SK-N-SH (cell line): ENCODE measurements at regions not wholly inside any gene's neighbourhood (a gene's known extent, or its start where the extent isn't known, plus 50 kb on each side); places are given as distances from the start of the nearest gene placed in this dataset.

ENCODE experiments used
- CTCF ChIA-PET: fragments of 300-600, 350-600 bp; formaldehyde crosslinking; extraction: SDS; loops from one replicate; lab custom pipeline; 2021; lab: Yijun Ruan, JAX
- POLR2A ChIA-PET: fragments of 350-600 bp; sonication (Branson Sonifier 250); formaldehyde crosslinking; extraction: SDS; loops from one replicate; lab custom pipeline; 2020; ENCODE audit warnings: antibody characterized with exemption, inconsistent platforms; lab: Yijun Ruan, JAX
- DNase-seq: peaks from one replicate; pipeline ENCODE4 v3.0.0; 2012
- H2AFZ ChIP-seq: fragments of 200-600 bp; sonication (generic); 2 replicates; pipeline ENCODE4 v1.8.1; 2016; ENCODE audit warnings: antibody characterized with exemption, mild to moderate bottlenecking, low read depth
- H3F3A ChIP-seq: fragments of 200-600 bp; sonication (generic); replicated peaks from 2 replicates; pipeline ENCODE3; 2016; ENCODE audit warnings: antibody characterized with exemption, mild to moderate bottlenecking; ENCODE audit not compliant: insufficient read depth
- H3K27ac ChIP-seq, 2 experiments: fragments of 200-500 bp in 1 of 2; fragments of 200-600 bp in 1 of 2; sonication (Bioruptor generic) in 1 of 2; sonication (generic), shearing (Covaris generic) in 1 of 2; 2 replicates each; pipeline versions ENCODE4 v1.5.1 to v1.6.1; 2014 to 2016; ENCODE audit warnings: low read depth in 2 of 2, inconsistent platforms in 1 of 2, low read length in 1 of 2, mild to moderate bottlenecking in 1 of 2, mixed read lengths in 1 of 2
- H3K27me3 ChIP-seq: fragments of 200-600 bp; sonication (generic), shearing (Covaris generic); 2 replicates; pipeline ENCODE4 v1.6.1; 2016; ENCODE audit warnings: mixed run types; ENCODE audit not compliant: insufficient read depth
- H3K36me3 ChIP-seq, 2 experiments: fragments of 200-500 bp in 1 of 2; fragments of 200-600 bp in 1 of 2; sonication (Bioruptor generic) in 1 of 2; sonication (generic) in 1 of 2; replicated peaks in 1 of 2; 2 replicates each; pipeline versions ENCODE3 to v1.5.1; 2014 to 2016; ENCODE audit warnings: low read length in 1 of 2, mild to moderate bottlenecking in 1 of 2; ENCODE audit not compliant: insufficient read depth in 2 of 2, control insufficient read depth in 1 of 2
- H3K4me1 ChIP-seq, 2 experiments: fragments of 200-500 bp in 1 of 2; fragments of 200-600 bp in 1 of 2; sonication (Bioruptor generic) in 1 of 2; sonication (generic), shearing (Covaris generic) in 1 of 2; 2 replicates each; pipeline versions ENCODE4 v1.5.1 to v1.6.1; 2014 to 2016; ENCODE audit warnings: low read depth in 1 of 2, low read length in 1 of 2, mixed run types in 1 of 2; ENCODE audit not compliant: insufficient read depth in 2 of 2, control insufficient read depth in 1 of 2
- H3K4me2 ChIP-seq: fragments of 200-600 bp; sonication (generic), shearing (Covaris generic); 2 replicates; pipeline ENCODE4 v1.6.1; 2017; ENCODE audit warnings: mixed run types
- H3K4me3 ChIP-seq, 2 experiments: fragments of 200-500 bp in 1 of 2; fragments of 200-600 bp in 1 of 2; sonication (Bioruptor generic) in 1 of 2; sonication (generic), shearing (Covaris generic) in 1 of 2; 2 replicates each; pipeline versions ENCODE4 v1.5.1 to v1.8.1; 2014 to 2016; ENCODE audit warnings: low read depth in 2 of 2, inconsistent platforms in 1 of 2, low read length in 1 of 2, mild to moderate bottlenecking in 1 of 2, mixed read lengths in 1 of 2, moderate library complexity in 1 of 2
- H3K79me2 ChIP-seq: fragments of 200-600 bp; sonication (generic); 2 replicates; pipeline ENCODE4 v1.8.1; 2017; ENCODE audit warnings: mild to moderate bottlenecking; ENCODE audit not compliant: insufficient read depth
- H3K9ac ChIP-seq: fragments of 200-600 bp; sonication (generic); 2 replicates; pipeline ENCODE4 v1.6.1; 2017; ENCODE audit warnings: mixed run types
- H3K9me2 ChIP-seq: fragments of 200-600 bp; sonication (generic); 2 replicates; pipeline ENCODE4 v1.6.1; 2017; ENCODE audit warnings: mixed run types
- H3K9me3 ChIP-seq: fragments of 200-600 bp; sonication (generic); 2 replicates; pipeline ENCODE4 v1.6.1; 2017; ENCODE audit warnings: mixed run types, mild to moderate bottlenecking, moderate library complexity
- H4K20me1 ChIP-seq: fragments of 200-600 bp; sonication (generic); 2 replicates; pipeline ENCODE4 v1.6.1; 2017; ENCODE audit warnings: mild to moderate bottlenecking, mixed run types; ENCODE audit not compliant: insufficient read depth
- CTCF ChIP-seq: fragments of 200-600 bp; sonication (generic); IDR thresholded peaks from 2 replicates; pipeline ENCODE4 v1.6.1; 2017; ENCODE audit warnings: antibody characterized with exemption, mild to moderate bottlenecking, moderate library complexity
- ELF1 ChIP-seq: IDR thresholded peaks from 2 replicates; pipeline ENCODE4 v1.4.0; 2012
- EZH2phosphoT487 ChIP-seq: fragments of 200-600 bp; sonication (generic); IDR thresholded peaks from 2 replicates; pipeline ENCODE4 v1.6.1; 2017; ENCODE audit warnings: low read depth, mixed run types, mild to moderate bottlenecking, antibody characterized with exemption, moderate library complexity, borderline replicate concordance
- FOSL2 ChIP-seq: IDR thresholded peaks from 2 replicates; pipeline ENCODE4 v1.4.0; 2012; ENCODE audit warnings: low read depth, mild to moderate bottlenecking, moderate library complexity, borderline replicate concordance
- FOXJ3 ChIP-seq: sonication (generic); formaldehyde crosslinking; IDR thresholded peaks from 2 replicates; pipeline ENCODE4 v1.5.1; 2020; ENCODE audit warnings: mild to moderate bottlenecking, missing genetic modification reagents
- FOXM1 ChIP-seq: IDR thresholded peaks from 2 replicates; pipeline ENCODE4 v1.4.0; 2012; ENCODE audit warnings: low read depth, mild to moderate bottlenecking
- GABPA ChIP-seq: IDR thresholded peaks from 2 replicates; pipeline ENCODE4 v1.4.0; 2012; ENCODE audit warnings: low read depth, mild to moderate bottlenecking
- GATA2 ChIP-seq: sonication (generic); formaldehyde crosslinking; IDR thresholded peaks from 2 replicates; pipeline ENCODE4 v1.5.0; 2020; ENCODE audit warnings: mild to moderate bottlenecking, missing genetic modification reagents
- MEF2A ChIP-seq: IDR thresholded peaks from 2 replicates; pipeline ENCODE4 v1.4.0; 2012; ENCODE audit warnings: low read depth, borderline replicate concordance
- MXI1 ChIP-seq: IDR thresholded peaks from 2 replicates; pipeline ENCODE4 v1.6.1; 2012; ENCODE audit warnings: mild to moderate bottlenecking, low read depth, low read length, improper control_type of control experiment
- NFIC ChIP-seq: IDR thresholded peaks from 2 replicates; pipeline ENCODE4 v1.4.0; 2012; ENCODE audit warnings: borderline replicate concordance
- PBX3 ChIP-seq: IDR thresholded peaks from 2 replicates; pipeline ENCODE4; 2012
- POLR2AphosphoS5 ChIP-seq: IDR thresholded peaks from 2 replicates; pipeline ENCODE4 v1.6.1; 2012; ENCODE audit warnings: low read depth, low read length
- RAD21 ChIP-seq: IDR thresholded peaks from 2 replicates; pipeline ENCODE4 v1.6.1; 2012; ENCODE audit warnings: mild to moderate bottlenecking, low read length
- RFX5 ChIP-seq: IDR thresholded peaks from 2 replicates; pipeline ENCODE4 v1.6.1; 2012; ENCODE audit warnings: mild to moderate bottlenecking, improper control_type of control experiment, low read length
- SIN3A ChIP-seq: IDR thresholded peaks from 2 replicates; pipeline ENCODE4 v1.6.1; 2012; ENCODE audit warnings: low read depth, mild to moderate bottlenecking, low read length, moderate library complexity, borderline replicate concordance
- SMC3 ChIP-seq: IDR thresholded peaks from 2 replicates; pipeline ENCODE4 v1.6.1; 2012; ENCODE audit warnings: low read depth, low read length, improper control_type of control experiment
- TAF1 ChIP-seq: IDR thresholded peaks from 2 replicates; pipeline ENCODE4 v1.6.1; 2012; ENCODE audit warnings: low read depth, mild to moderate bottlenecking, low read length, moderate library complexity, borderline replicate concordance
- TCF12 ChIP-seq: IDR thresholded peaks from 2 replicates; pipeline ENCODE4 v1.4.0; 2012
- USF1 ChIP-seq: IDR thresholded peaks from 2 replicates; pipeline ENCODE4 v1.4.0; 2012; ENCODE audit warnings: low read depth, borderline replicate concordance
- USF2 ChIP-seq: fragments of 150-350 bp; IDR thresholded peaks from 2 replicates; pipeline ENCODE4 v1.6.1; 2017; ENCODE audit warnings: antibody characterized with exemption, low read length, low read depth, borderline replicate concordance
- YY1 ChIP-seq: IDR thresholded peaks from 2 replicates; pipeline ENCODE4 v1.4.0; 2012; ENCODE audit warnings: low read depth, mild to moderate bottlenecking
- ZBTB33 ChIP-seq: IDR thresholded peaks from 2 replicates; pipeline ENCODE4 v1.4.0; 2012; ENCODE audit warnings: low read depth, borderline replicate concordance
- WGBS: methylation state at CpG from one replicate; pipeline ENCODE4 v1.1.6; 2017; ENCODE audit warnings: low lambda C conversion rate; 5-methylcytosine and 5-hydroxymethylcytosine counted together

- Histone ChIP-seq H3K27ac (no peak overlapping the region), H3K9me2 (no peaks in the 10 kb centered on the region), H3K4me1 (no peaks in the 10 kb centered on the region), H3K4me2 (no peak overlapping the region), H3K4me3 (no peak overlapping the region), H2AFZ (no peak overlapping the region), H4K20me1 (no peaks in the 10 kb centered on the region), H3K36me3 (no peaks in the 10 kb centered on the region), H3F3A (no peaks in the 10 kb centered on the region), H3K79me2 (no peaks in the 10 kb centered on the region), H3K9ac (no peak overlapping the region), H3K9me3 (no peaks in the 10 kb centered on the region), H3K27me3 (no peaks in the 10 kb centered on the region)
- 0% methylated on average over 1 of the region's 1 CpG for WGBS
- POLR2A ChIA-PET = no interaction called here
- TF ChIP-seq FOXJ3 (CRISPR knock-in tag) = no peak
- no peak for TF ChIP-seq TCF12
- no peak for TF ChIP-seq POLR2AphosphoS5
- TF ChIP-seq GABPA = no peak
- TF ChIP-seq FOXM1 = no peak
- TF ChIP-seq CTCF = no peak
- no peak for TF ChIP-seq EZH2phosphoT487
- no peak for TF ChIP-seq RFX5
- no peak for TF ChIP-seq USF2
- no peak for TF ChIP-seq SMC3
- no peak for TF ChIP-seq USF1
- DNase-seq = no peak
- CTCF ChIA-PET = interaction anchor here (1.0 kb wide), 1 partner anchor 32 kb away, joined by 3 read pairs; no protein-coding TSS in a partner anchor
These were observed 474.2 kb downstream of the GBA3 start for GRCh38 chr4:23166919-23167318.

- Histone ChIP-seq H3K9me2 (no peaks in the 10 kb centered on the region), H3K27me3 (no peaks in the 10 kb centered on the region)
- WGBS = 6% methylated on average over 5 of the region's 5 CpGs
- TF ChIP-seq FOSL2 = no peak
- no peak for TF ChIP-seq ELF1
- TF ChIP-seq RAD21 = no peak
- TF ChIP-seq FOXM1 = no peak
- TF ChIP-seq YY1 = no peak
- no peak for TF ChIP-seq PBX3
- TF ChIP-seq USF1 = no peak
- no peak for TF ChIP-seq TCF12
- TF ChIP-seq FOXJ3 (CRISPR knock-in tag) = no peak
- no peak for TF ChIP-seq ZBTB33
- TF ChIP-seq NFIC = no peak
- no peak for TF ChIP-seq TAF1
- TF ChIP-seq MXI1 = no peak
- TF ChIP-seq GATA2 (CRISPR knock-in tag) = no peak
- no peak for TF ChIP-seq SIN3A
- TF ChIP-seq MEF2A = no peak
These were observed 473.7 kb downstream of the GBA3 start for GRCh38 chr4:23166407-23166806.

More at GRCh38 chr4:23166407-23166806, 473.7 kb downstream of the GBA3 start:
- H3K4me2 ChIP-seq = no peak overlapping the region
- H3F3A ChIP-seq = no peaks in the 10 kb centered on the region
- H3K4me3 ChIP-seq = no peak overlapping the region
- no peaks in the 10 kb centered on the region for H3K79me2 ChIP-seq
- no peaks in the 10 kb centered on the region for H3K4me1 ChIP-seq
- no peak overlapping the region for H2AFZ ChIP-seq
- no peaks in the 10 kb centered on the region for H3K9me3 ChIP-seq
- DNase-seq = no peak
- H3K36me3 ChIP-seq = no peaks in the 10 kb centered on the region
- no peaks in the 10 kb centered on the region for H4K20me1 ChIP-seq
- ChIA-PET POLR2A (no interaction called here), CTCF (interaction anchor here (1.0 kb wide), 1 partner anchor 31 kb away, joined by 3 read pairs; no protein-coding TSS in a partner anchor)
- H3K9ac ChIP-seq = no peak overlapping the region
- no peak overlapping the region for H3K27ac ChIP-seq
